OCI-M2 (cell line): ENCODE measurements at regions not wholly inside any gene's neighbourhood (a gene's known extent, or its start where the extent isn't known, plus 50 kb on each side); places are given as distances from the start of the nearest gene placed in this dataset.

Experiments used
- DNase-seq: peaks from one replicate; lab custom pipeline; 2025; ENCODE audit not compliant: unreplicated experiment; lab: John Stamatoyannopoulos, UW

- DNase-seq: no peak
These were observed 172.0 kb upstream of the LRIG1 start for GRCh38 chr3:66672830-66673229.

- peak; percentile 9 for DNase-seq
These were observed 172.5 kb upstream of the LRIG1 start for GRCh38 chr3:66673293-66673692.

GRCh38 chr3:66675366-66675765 is 174.5 kb upstream of the LRIG1 start:
- DNase-seq: no peak

- no peak for DNase-seq
These were observed 191.4 kb upstream of the LRIG1 start for GRCh38 chr3:66692042-66692765.

GRCh38 chr3:66692766-66693150 is 191.9 kb upstream of the LRIG1 start:
- no peak for DNase-seq

GRCh38 chr3:66693461-66694031 is 192.7 kb upstream of the LRIG1 start:
- DNase-seq: no peak

GRCh38 chr3:66702126-66702525 is 201.3 kb upstream of the LRIG1 start:
- DNase-seq: no peak

- DNase-seq: no peak
These were observed 202.7 kb upstream of the LRIG1 start for GRCh38 chr3:66703501-66703900.

GRCh38 chr3:66705076-66705475 is 204.3 kb upstream of the LRIG1 start:
- no peak for DNase-seq

- no peak for DNase-seq
These were observed 206.1 kb upstream of the LRIG1 start for GRCh38 chr3:66706890-66707289.

- DNase-seq: no peak
These were observed 208.7 kb upstream of the LRIG1 start for GRCh38 chr3:66709532-66709931.

GRCh38 chr3:66712210-66712609 is 211.4 kb upstream of the LRIG1 start:
- DNase-seq: no peak

- DNase-seq: no peak
These were observed 213.1 kb upstream of the LRIG1 start for GRCh38 chr3:66713921-66714320.

- no peak for DNase-seq
These were observed 215.0 kb upstream of the LRIG1 start for GRCh38 chr3:66715806-66716205.

- DNase-seq: no peak
These were observed 217.0 kb upstream of the LRIG1 start for GRCh38 chr3:66717806-66718205.

- no peak for DNase-seq
These were observed 219.1 kb upstream of the LRIG1 start for GRCh38 chr3:66719796-66720356.

GRCh38 chr3:66720508-66720907 is 219.7 kb upstream of the LRIG1 start:
- no peak for DNase-seq

- DNase-seq: no peak
These were observed 221.9 kb upstream of the LRIG1 start for GRCh38 chr3:66722675-66723074.

GRCh38 chr3:66723231-66723630 is 222.4 kb upstream of the LRIG1 start:
- no peak for DNase-seq

- no peak for DNase-seq
These were observed 229.0 kb upstream of the LRIG1 start for GRCh38 chr3:66729687-66730393.

- no peak for DNase-seq
These were observed 238.0 kb upstream of the LRIG1 start for GRCh38 chr3:66738625-66739365.
